IMR-90 (cell line): ENCODE measurements at regions not wholly inside any gene's neighbourhood (a gene's known extent, or its start where the extent isn't known, plus 50 kb on each side); places are given as distances from the start of the nearest gene placed in this dataset.

Experiments
- ATAC-seq: fragments of 200-7000 bp; cut with Tn5 transposase; 2 replicates; pipeline ENCODE4 v1.9.1; 2020; ENCODE audit warnings: low read depth, mild to moderate bottlenecking, moderate library complexity
- BruUV-seq: library from RNA; stranded (reverse); fragments of 400-500 nt; replicated peaks from 2 replicates; lab custom pipeline; 2021; lab: Mats Ljungman, UMichigan
- CTCF ChIA-PET: fragments of 300-600 bp; formaldehyde crosslinking; extraction: SDS; loops from one replicate; lab custom pipeline; 2021; ENCODE audit warnings: antibody characterized with exemption; lab: Yijun Ruan, JAX
- POLR2A ChIA-PET: fragments of 300-600 bp; sonication (Branson Sonifier 250); formaldehyde crosslinking; loops from one replicate; lab custom pipeline; 2022; ENCODE audit warnings: antibody characterized with exemption; ENCODE audit not compliant: unreplicated experiment; lab: Charles Lee
- DNase-seq: peaks from one replicate; pipeline ENCODE4 v3.0.0; 2013
- H2AFZ ChIP-seq: replicated peaks from 2 replicates; pipeline ENCODE3; 2013; ENCODE audit warnings: low read length, mild to moderate bottlenecking; ENCODE audit not compliant: poor library complexity
- H2AK5ac ChIP-seq: 2 replicates; pipeline ENCODE4 v1.6.1; 2013; ENCODE audit warnings: low read depth, low read length, inconsistent platforms
- H2AK9ac ChIP-seq: replicated peaks from 2 replicates; pipeline ENCODE3; 2013; ENCODE audit warnings: mild to moderate bottlenecking, low read depth, low read length, moderate library complexity; ENCODE audit not compliant: poor library complexity
- H2BK120ac ChIP-seq: 2 replicates; pipeline ENCODE4 v1.6.1; 2013; ENCODE audit warnings: low read depth, low read length, inconsistent platforms
- H2BK15ac ChIP-seq: 3 replicates; pipeline ENCODE4 v1.6.1; 2013; ENCODE audit warnings: low read depth, low read length, inconsistent platforms
- H2BK20ac ChIP-seq: 2 replicates; pipeline ENCODE4 v1.6.1; 2013; ENCODE audit warnings: low read depth, mild to moderate bottlenecking, inconsistent platforms, low read length, moderate library complexity
- H2BK5ac ChIP-seq: 2 replicates; pipeline ENCODE4 v1.6.1; 2013; ENCODE audit warnings: mild to moderate bottlenecking, low read depth, low read length, inconsistent platforms; ENCODE audit not compliant: poor library complexity, severe bottlenecking
- H3K14ac ChIP-seq: replicated peaks from 2 replicates; pipeline ENCODE4 v1.6.1; 2013; ENCODE audit warnings: low read depth, low read length, inconsistent platforms
- H3K18ac ChIP-seq: 2 replicates; pipeline ENCODE4 v1.6.1; 2013; ENCODE audit warnings: low read depth, low read length, control low read depth
- H3K23ac ChIP-seq: 2 replicates; pipeline ENCODE4 v1.6.1; 2013; ENCODE audit warnings: low read depth, low read length, inconsistent platforms
- H3K27ac ChIP-seq: 2 replicates; pipeline ENCODE4 v1.5.1; 2013; ENCODE audit warnings: mild to moderate bottlenecking, control low read depth, low read length; ENCODE audit not compliant: insufficient read depth
- H3K27me3 ChIP-seq: 2 replicates; pipeline ENCODE4 v1.6.1; 2013; ENCODE audit warnings: low read length; ENCODE audit not compliant: control insufficient read depth, insufficient read depth
- H3K36me3 ChIP-seq: 2 replicates; pipeline ENCODE4 v1.6.1; 2013; ENCODE audit warnings: low read length, mixed read lengths; ENCODE audit not compliant: control insufficient read depth, insufficient read depth
- H3K4ac ChIP-seq: 2 replicates; pipeline ENCODE4 v1.6.1; 2013; ENCODE audit warnings: low read depth, low read length, inconsistent platforms
- H3K4me1 ChIP-seq: 2 replicates; pipeline ENCODE4 v1.6.1; 2013; ENCODE audit warnings: low read length, mixed read lengths; ENCODE audit not compliant: control insufficient read depth, insufficient read depth
- H3K4me2 ChIP-seq: 2 replicates; pipeline ENCODE4 v1.6.1; 2013; ENCODE audit warnings: low read depth, mild to moderate bottlenecking, control low read depth, low read length, moderate library complexity
- H3K4me3 ChIP-seq: 2 replicates; pipeline ENCODE4 v1.5.1; 2013; ENCODE audit warnings: low read depth, mild to moderate bottlenecking, control low read depth, low read length, moderate library complexity; ENCODE audit not compliant: insufficient read depth
- H3K56ac ChIP-seq: 2 replicates; pipeline ENCODE4 v1.6.1; 2013; ENCODE audit warnings: low read length, inconsistent platforms; ENCODE audit not compliant: insufficient read depth; ENCODE audit errors: extremely low read depth
- H3K79me1 ChIP-seq, 2 experiments: 2 replicates each; pipeline ENCODE4 v1.6.1; 2013; ENCODE audit warnings: low read length in 2 of 2, inconsistent platforms in 1 of 2, low read depth in 1 of 2
- H3K9ac ChIP-seq: 2 replicates; pipeline ENCODE4 v1.6.1; 2013; ENCODE audit warnings: low read depth, low read length, control low read depth
- H3K9me1 ChIP-seq: 2 replicates; pipeline ENCODE4 v1.6.1; 2013; ENCODE audit warnings: low read length, inconsistent platforms; ENCODE audit not compliant: insufficient read depth
- H3K9me3 ChIP-seq: 2 replicates; pipeline ENCODE4 v1.6.1; 2013; ENCODE audit warnings: low read length; ENCODE audit not compliant: control insufficient read depth, insufficient read depth
- H4K20me1 ChIP-seq: 2 replicates; pipeline ENCODE4 v1.6.1; 2013; ENCODE audit warnings: low read length, inconsistent platforms; ENCODE audit not compliant: insufficient read depth
- H4K5ac ChIP-seq: 2 replicates; pipeline ENCODE4 v1.6.1; 2013; ENCODE audit warnings: mild to moderate bottlenecking, low read depth, low read length, control low read depth
- H4K8ac ChIP-seq, 2 experiments: 2 replicates each; pipeline ENCODE4 v1.6.1; 2013; ENCODE audit warnings: low read depth in 2 of 2, low read length in 2 of 2, control low read depth in 1 of 2, inconsistent platforms in 1 of 2
- H4K91ac ChIP-seq: 2 replicates; pipeline ENCODE4 v1.6.1; 2013; ENCODE audit warnings: low read depth, low read length, inconsistent platforms; ENCODE audit not compliant: insufficient read depth
- BHLHE40 ChIP-seq: fragments of 150-350 bp; IDR thresholded peaks from 2 replicates; pipeline ENCODE4 v1.6.1; 2016; ENCODE audit warnings: mild to moderate bottlenecking, low read depth, low read length
- CEBPB ChIP-seq: IDR thresholded peaks from 2 replicates; pipeline ENCODE4 v1.6.1; 2012; ENCODE audit warnings: low read depth, low read length, improper control_type of control experiment
- CHD1 ChIP-seq: IDR thresholded peaks from 2 replicates; pipeline ENCODE4 v1.6.1; 2012; ENCODE audit warnings: low read depth, low read length, improper control_type of control experiment
- FOS ChIP-seq: fragments of 150-350 bp; IDR thresholded peaks from 2 replicates; pipeline ENCODE4 v1.6.1; 2016; ENCODE audit warnings: low read depth, low read length
- MAFK ChIP-seq: IDR thresholded peaks from 2 replicates; pipeline ENCODE4 v1.6.1; 2012; ENCODE audit warnings: low read depth, low read length, improper control_type of control experiment
- MAZ ChIP-seq: IDR thresholded peaks from 2 replicates; pipeline ENCODE4 v1.6.1; 2012; ENCODE audit warnings: low read depth, mild to moderate bottlenecking, low read length, improper control_type of control experiment, moderate library complexity, borderline replicate concordance
- MXI1 ChIP-seq: IDR thresholded peaks from 2 replicates; pipeline ENCODE4 v1.6.1; 2012; ENCODE audit warnings: low read depth, mild to moderate bottlenecking, low read length, moderate library complexity, borderline replicate concordance
- NFE2L2 ChIP-seq: fragments of 150-350 bp; IDR thresholded peaks from 2 replicates; pipeline ENCODE4 v1.6.1; 2016; ENCODE audit warnings: low read depth, mild to moderate bottlenecking, low read length
- POLR2A ChIP-seq: IDR thresholded peaks from 2 replicates; pipeline ENCODE4 v1.6.1; 2012; ENCODE audit warnings: mild to moderate bottlenecking, low read depth, low read length
- RAD21 ChIP-seq: IDR thresholded peaks from 2 replicates; pipeline ENCODE4 v1.6.1; 2012; ENCODE audit warnings: low read length, improper control_type of control experiment
- RCOR1 ChIP-seq: IDR thresholded peaks from 2 replicates; pipeline ENCODE4 v1.6.1; 2012; ENCODE audit warnings: mild to moderate bottlenecking, low read length, improper control_type of control experiment; ENCODE audit not compliant: insufficient replicate concordance
- RFX5 ChIP-seq: IDR thresholded peaks from 2 replicates; pipeline ENCODE4 v1.8.0; 2012; ENCODE audit warnings: low read depth, mild to moderate bottlenecking, low read length, moderate library complexity
- SMC3 ChIP-seq: fragments of 150-350 bp; IDR thresholded peaks from 2 replicates; pipeline ENCODE4 v1.6.1; 2016; ENCODE audit warnings: low read depth, mild to moderate bottlenecking, antibody characterized with exemption, low read length, moderate library complexity
- WGBS, 2 experiments: methylation state at CpG; one replicate each; pipeline versions ENCODE4 v1.1.5 to v1.1.7; 2013; ENCODE audit warnings: missing lambda C conversion rate in 2 of 2; ENCODE audit not compliant: insufficient read length in 1 of 2; ENCODE audit errors: extremely low coverage in 2 of 2; 5-methylcytosine and 5-hydroxymethylcytosine counted together
- dilution Hi-C: fragments of 300-500 bp; cut with HindIII; formaldehyde crosslinking; loops from one replicate; pipeline ENCODE4 v1.14.3; 2018; ENCODE audit warnings: low sequenced_read_pairs; ENCODE audit not compliant: unreplicated experiment
- in situ Hi-C: fragments of 300-500 bp; cut with MboI; formaldehyde crosslinking; loops from 3 replicates; pipeline ENCODE4 v1.14.3; 2019; ENCODE audit warnings: low sequenced_read_pairs, inconsistent platforms, mixed read lengths
- intact Hi-C: fragments of 100-400 bp; cut with micrococcal nuclease; formaldehyde crosslinking; loops from 2 replicates; pipeline ENCODE4 v1.10.0; 2022
- TF ChIP-seq, protein P1 (sequence below): fragments of 150-350 bp; IDR thresholded peaks from 2 replicates; pipeline ENCODE4 v1.6.1; 2017; ENCODE audit warnings: mild to moderate bottlenecking, antibody characterized with exemption, low read length, low read depth
- TF ChIP-seq, protein P2 (sequence below): conservative IDR thresholded peaks from 2 replicates; pipeline ENCODE4 v1.5.1; 2012; ENCODE audit warnings: mild to moderate bottlenecking, low read depth, low read length, improper control_type of control experiment
- TF ChIP-seq, protein P3 (sequence below): fragments of 150-350 bp; IDR thresholded peaks from 2 replicates; pipeline ENCODE4 v1.6.1; 2016; ENCODE audit warnings: low read depth, mild to moderate bottlenecking, low read length, moderate library complexity, borderline replicate concordance

DNA sequence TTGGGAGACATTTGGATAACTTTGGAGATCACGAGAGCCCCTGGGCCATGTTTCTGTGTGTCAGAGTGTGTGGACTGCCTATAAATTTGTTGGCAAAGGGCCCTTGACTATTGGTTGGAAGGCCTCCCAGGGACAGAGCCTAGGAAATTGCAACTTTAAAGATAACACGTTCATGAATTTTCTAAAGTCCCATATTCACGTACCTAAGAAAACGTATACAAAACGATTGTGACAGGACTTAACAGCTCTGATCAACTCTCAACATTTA is 55.8 kb downstream of the DOP1B start:
- Histone ChIP-seq H4K20me1 (no peaks in the 10 kb centered on the region), H2BK120ac (peak overlapping the region; percentile 96), H3K9me3 (no peaks in the 10 kb centered on the region), H4K8ac (peak overlapping the region; percentile 86 to 92), H2AK5ac (peak overlapping the region; percentile 97), H3K4me3 (no peak overlapping the region), H3K9ac (peak overlapping the region; percentile 12; the same call in 1 of the 2 replicates), H2AFZ (no peak overlapping the region), H2BK5ac (peak overlapping the region; percentile 96), H2AK9ac (no peak overlapping the region), H3K36me3 (0 out of 2 replicates have a peak, but pooled peaks cover 2% of the 10 kb centered on the region), H3K18ac (peak overlapping the region; percentile 99; the same call in 1 of the 2 replicates), H3K27ac (peak overlapping the region; percentile 61), H3K4ac (peak overlapping the region; percentile 95), H3K23ac (peak overlapping the region; percentile 82; the same call in 1 of the 2 replicates), H2BK20ac (peak overlapping the region; percentile 98), H4K5ac (peak overlapping the region; percentile 94; the same call in 1 of the 2 replicates), H3K27me3 (no peaks in the 10 kb centered on the region), H4K91ac (peak overlapping the region; percentile 92), H3K56ac (peak overlapping the region; percentile 46), H3K79me1 (peaks cover 5 to 34% of the 10 kb centered on the region in 2 experiments; a peak in 3 of 4 replicates), H2BK15ac (peak overlapping the region; percentile 39; the same call in 1 of the 3 replicates), H3K4me1 (peaks cover 22% of the 10 kb centered on the region), H3K14ac (peak overlapping the region; percentile 89), H3K4me2 (peak overlapping the region; percentile 70; the same call in 1 of the 2 replicates), H3K9me1 (peaks cover 20% of the 10 kb centered on the region)
- DNase-seq (no peak), ATAC-seq (no peak)
- POLR2A ChIA-PET: interaction anchor here (0.5 to 0.6 kb wide), 2 partner anchors 21 to 67 kb away, joined by 3 to 4 read pairs; no protein-coding TSS in a partner anchor
- 75% methylated on average over 5 of the region's 5 CpGs; no CpG with 5 or more reads in 1 of the 2 experiments for WGBS, 2 experiments
- BruUV-seq: no TSS peak
- CTCF ChIA-PET: no interaction called here
- TF ChIP-seq RCOR1 (no peak), BHLHE40 (no peak), MAZ (no peak), NFE2L2 (no peak), FOS (no peak), MAFK (no peak), CHD1 (no peak), RAD21 (no peak), MXI1 (no peak), CEBPB (no peak), POLR2A (no peak), RFX5 (no peak), SMC3 (no peak)
- TF ChIP-seq, protein P1, sequence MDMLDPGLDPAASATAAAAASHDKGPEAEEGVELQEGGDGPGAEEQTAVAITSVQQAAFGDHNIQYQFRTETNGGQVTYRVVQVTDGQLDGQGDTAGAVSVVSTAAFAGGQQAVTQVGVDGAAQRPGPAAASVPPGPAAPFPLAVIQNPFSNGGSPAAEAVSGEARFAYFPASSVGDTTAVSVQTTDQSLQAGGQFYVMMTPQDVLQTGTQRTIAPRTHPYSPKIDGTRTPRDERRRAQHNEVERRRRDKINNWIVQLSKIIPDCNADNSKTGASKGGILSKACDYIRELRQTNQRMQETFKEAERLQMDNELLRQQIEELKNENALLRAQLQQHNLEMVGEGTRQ: no peak
- TF ChIP-seq, protein P2, sequence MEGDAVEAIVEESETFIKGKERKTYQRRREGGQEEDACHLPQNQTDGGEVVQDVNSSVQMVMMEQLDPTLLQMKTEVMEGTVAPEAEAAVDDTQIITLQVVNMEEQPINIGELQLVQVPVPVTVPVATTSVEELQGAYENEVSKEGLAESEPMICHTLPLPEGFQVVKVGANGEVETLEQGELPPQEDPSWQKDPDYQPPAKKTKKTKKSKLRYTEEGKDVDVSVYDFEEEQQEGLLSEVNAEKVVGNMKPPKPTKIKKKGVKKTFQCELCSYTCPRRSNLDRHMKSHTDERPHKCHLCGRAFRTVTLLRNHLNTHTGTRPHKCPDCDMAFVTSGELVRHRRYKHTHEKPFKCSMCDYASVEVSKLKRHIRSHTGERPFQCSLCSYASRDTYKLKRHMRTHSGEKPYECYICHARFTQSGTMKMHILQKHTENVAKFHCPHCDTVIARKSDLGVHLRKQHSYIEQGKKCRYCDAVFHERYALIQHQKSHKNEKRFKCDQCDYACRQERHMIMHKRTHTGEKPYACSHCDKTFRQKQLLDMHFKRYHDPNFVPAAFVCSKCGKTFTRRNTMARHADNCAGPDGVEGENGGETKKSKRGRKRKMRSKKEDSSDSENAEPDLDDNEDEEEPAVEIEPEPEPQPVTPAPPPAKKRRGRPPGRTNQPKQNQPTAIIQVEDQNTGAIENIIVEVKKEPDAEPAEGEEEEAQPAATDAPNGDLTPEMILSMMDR: no peak
- TF ChIP-seq, protein P3, sequence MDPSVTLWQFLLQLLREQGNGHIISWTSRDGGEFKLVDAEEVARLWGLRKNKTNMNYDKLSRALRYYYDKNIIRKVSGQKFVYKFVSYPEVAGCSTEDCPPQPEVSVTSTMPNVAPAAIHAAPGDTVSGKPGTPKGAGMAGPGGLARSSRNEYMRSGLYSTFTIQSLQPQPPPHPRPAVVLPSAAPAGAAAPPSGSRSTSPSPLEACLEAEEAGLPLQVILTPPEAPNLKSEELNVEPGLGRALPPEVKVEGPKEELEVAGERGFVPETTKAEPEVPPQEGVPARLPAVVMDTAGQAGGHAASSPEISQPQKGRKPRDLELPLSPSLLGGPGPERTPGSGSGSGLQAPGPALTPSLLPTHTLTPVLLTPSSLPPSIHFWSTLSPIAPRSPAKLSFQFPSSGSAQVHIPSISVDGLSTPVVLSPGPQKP: no peak
- in situ Hi-C loops (no loop called here), dilution Hi-C loops (no loop called here), intact Hi-C loops (loop anchor here (5.0 kb wide), 1 partner anchor 110 kb away; the partner anchor contains the start of gene MORC3)
